ENCODE measurements at regions not wholly inside any gene's neighbourhood (a gene's known extent, or its start where the extent isn't known, plus 50 kb on each side); places are given as distances from the start of the nearest gene placed in this dataset.

DNA sequence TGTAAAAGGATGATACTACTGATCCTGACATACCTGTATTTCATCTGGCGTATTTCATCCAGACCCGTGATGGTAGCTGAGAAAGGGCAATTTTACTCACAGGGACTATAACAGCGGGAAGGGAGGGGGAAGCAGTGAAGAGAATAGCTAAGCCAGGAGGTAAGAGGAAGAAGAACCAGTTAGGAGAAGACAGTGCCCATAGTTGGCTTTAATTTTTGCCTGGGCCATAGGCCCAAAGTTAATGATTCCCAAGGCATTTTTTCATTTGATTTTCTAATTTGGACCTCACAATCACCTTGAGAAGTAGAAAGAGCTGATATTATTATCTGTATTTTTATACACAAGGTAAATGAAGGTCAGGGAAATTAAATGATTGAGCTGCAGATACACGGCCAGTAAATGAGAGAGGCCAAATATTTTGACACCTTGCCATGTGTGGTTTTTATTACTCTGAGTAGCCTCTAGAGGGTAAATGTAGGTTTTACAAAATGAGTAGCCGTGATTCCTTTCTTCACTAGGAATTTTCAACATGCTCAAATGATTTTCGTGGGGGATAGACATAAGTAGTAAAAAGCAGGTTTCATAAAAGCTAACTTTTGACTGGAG, 382.2 kb downstream of the FUT8 start:
- DNase-seq: no peak

DNA sequence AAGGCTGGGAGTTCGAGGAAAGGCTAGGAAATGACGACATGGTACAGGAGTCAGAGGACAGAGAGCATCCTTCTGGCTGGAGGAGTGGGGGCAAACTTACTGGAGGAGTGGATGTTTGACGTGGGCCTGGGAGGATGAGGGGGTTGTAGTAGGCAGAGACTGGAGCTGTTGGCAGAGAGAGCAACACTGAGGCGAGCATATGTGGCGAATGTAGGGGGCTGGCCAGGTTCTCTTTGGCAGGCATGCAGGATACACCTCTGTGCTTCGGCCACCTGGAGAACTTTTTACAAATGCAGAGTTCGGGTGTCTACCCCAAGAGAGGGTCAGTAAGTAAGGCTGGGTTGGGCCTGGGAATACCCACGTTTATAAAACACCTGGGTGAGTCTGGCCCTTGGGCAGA, 385.7 kb downstream of the FUT8 start:
- DNase-seq: no peak

DNA sequence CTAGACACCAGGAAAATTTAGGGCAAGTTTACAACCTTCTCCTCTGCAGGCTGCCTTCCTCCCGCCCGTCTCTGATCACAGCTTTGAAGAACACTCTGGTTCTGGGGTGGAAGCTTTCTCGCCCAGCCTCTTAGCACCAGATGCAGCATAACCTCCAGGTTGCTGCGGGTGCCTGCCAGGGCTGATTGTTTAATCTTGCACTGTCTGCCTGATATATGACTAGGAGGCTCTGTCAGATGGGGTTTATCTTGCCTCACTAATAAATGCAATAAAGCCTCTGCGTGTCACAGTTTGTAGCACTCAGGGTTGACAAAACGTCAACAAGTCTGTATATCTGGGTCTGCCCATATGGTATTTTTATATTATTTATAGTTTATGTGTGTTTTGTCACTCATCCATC, 388.2 kb downstream of the FUT8 start:
- DNase-seq: no peak

DNA sequence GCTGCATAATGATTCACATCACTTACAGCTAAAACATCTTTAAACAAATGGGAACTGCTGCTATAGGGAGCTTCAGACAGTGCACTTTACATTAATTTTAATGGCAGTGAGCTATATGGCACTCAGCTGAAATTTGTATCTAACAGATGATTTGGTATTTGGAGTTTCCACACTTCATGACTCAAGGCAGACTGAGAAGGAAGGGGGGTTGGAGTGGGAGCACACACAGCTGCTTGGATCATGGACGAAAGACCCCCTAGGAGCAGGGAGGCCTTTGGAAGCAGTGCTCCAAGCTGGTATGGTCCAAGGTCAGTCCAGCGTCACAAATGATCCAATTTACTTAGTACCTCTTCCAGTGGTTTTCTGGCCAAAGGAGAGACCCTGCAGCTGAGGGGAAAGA, 389.7 kb downstream of the FUT8 start:
- DNase-seq: no peak

DNA sequence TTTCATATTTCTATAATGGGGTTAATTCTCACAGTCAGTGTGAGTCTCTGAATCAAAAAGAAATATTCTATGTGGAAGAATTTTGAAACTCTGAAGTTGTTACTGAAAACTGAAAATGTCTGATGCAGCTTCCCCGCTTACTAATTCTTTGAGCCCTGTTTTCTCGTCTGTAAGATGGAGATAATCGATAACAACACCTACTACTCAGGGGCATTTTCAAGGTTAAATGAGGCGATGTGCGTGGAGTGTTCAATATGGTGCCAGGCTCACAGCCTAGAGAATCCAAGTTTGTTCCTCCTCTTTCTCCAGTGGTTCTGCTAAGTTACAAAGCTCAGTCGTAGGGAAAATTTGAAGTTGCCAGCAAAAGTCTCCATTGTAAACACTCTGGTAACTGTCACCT, 391.4 kb downstream of the FUT8 start:
- DNase-seq: no peak

DNA sequence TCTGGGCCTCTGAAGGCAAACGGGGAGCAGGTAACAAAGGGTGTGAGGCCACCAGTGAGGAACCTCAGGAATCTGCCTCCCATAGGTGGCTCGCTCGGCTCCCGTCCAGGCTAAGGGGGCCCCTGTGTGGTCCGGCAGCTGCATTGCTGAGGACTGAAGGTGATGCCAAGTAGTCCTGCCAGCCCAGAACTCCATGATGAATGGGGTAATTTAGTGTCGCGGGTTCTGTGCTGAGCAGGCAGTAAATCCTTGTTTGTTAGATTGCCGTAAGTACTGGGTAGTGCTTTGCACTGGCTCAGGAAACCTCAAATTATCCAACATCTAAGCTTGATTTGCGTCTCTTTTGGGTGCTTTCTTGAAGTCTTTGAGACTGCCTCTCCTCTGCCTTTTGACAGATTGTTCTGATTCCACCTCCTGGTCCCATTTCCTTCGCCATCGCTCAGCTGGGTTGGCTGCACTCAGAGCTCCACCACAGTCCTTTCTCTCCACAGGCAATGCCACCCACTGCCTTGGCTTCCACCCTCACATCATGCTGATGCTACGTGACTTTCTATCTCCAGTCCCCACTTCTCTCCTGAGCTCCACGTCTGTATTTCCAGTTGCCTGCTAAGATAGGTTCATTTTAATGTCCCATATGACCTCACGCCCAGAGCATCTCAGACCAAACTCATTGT, 392.0 kb downstream of the FUT8 start:
- peak in 17 of 58 donors; percentile 1 to 35 (median 9) for DNase-seq

DNA sequence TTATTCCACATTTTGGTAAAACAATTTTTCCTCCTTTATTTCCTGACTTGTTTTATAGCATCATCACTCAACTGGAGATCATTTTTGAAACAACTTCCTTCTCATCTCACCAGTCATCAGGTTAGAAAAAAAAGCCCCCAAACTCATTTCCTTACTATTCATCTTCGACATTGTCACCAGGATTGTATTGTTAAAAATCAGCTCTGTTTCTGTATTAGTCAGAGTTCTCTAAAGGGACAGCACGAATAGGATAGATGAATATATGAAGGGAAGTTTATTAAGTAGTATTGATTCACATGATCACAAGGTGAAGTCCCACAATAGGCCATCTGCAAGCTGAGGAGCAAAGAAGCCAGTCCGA, 392.6 kb downstream of the FUT8 start:
- DNase-seq: no peak

DNA sequence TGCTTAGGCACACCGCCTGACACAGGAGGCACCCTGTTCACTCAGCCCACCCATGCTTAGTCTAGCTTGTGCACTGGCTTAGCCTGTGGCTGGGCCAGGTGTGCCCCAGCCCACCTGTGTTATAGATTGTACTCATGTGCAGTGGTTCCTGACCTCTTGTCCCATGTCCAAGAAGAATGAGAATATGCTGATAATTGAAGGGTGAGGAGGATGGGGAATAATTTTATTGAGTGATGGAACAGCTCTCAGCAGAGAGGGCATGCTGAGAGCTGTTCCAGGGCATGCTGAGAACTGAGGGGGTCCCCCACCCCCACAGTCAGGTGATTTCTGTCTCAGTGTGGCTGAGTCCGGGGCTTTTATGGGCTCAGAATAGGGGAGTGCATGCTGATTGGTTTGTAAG, 395.9 kb downstream of the FUT8 start:
- DNase-seq: no peak

DNA sequence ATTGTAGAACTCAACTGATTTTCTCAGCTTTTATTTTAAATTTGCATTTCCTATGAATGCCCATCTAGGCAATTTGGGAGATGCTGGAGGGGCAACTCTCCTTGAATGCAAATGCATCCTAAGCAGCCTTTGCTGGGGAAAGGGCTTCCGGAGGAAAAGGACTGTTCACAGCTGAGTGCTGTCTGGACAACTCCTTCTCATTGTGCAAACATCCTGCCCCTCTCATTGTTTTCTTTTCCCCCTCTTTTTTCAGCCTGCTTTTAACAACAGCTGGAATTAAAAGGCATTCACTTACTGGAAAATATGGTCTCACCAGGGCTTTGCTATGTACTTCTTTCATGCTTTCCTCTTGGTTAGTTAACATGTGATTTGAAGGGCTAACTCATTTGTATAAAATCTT, 397.8 kb downstream of the FUT8 start:
- no peak for DNase-seq

DNA sequence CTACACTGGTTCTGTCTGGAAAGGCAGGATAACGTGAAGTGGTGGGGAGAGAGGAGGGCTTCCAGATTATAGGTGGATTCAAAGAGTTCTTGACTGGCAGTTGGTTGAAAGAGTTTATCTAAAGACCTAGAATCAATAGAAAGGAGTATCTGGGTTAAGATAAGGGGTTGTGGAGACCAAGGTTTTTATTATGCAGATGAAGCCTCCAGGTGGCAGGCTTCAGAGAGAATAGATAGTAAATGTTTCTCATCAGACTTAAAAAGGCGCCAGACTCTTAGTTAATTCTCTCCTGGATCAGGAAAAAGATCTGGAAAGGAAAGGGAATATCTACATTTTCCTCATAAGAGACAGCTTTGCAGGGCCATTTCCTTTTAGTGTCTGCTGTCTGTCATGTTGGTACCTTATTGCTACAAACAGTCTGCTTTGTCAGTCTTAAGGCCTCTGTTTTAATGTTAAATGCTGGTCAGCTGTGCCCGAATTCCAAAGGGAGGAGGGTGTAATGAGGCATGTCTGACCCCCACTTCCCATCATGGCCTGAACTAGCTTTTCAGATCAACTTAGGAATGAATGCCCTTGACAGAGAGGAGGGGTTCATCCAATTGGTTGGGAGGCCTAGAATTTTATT, 401.3 kb downstream of the FUT8 start:
- DNase-seq: no peak

DNA sequence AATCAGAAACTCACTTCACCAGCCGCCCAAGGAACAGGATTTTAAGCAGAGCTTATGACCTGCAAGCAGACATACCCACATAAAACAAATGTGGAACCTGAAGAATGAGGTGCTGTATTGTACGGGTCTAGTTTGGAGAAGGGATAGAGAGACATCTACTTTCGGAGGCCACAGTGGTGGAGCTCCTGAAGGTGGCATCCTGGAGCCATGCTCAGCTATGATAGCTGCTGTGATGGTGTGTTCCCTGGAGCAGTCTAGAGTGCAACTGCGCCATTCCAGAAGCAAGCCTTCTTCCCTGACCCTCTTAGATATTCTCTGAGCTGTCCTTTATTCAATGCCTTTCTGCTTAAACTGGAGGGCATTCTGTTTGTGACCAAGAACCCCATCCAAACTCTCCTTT, 402.6 kb downstream of the FUT8 start:
- no peak for DNase-seq

DNA sequence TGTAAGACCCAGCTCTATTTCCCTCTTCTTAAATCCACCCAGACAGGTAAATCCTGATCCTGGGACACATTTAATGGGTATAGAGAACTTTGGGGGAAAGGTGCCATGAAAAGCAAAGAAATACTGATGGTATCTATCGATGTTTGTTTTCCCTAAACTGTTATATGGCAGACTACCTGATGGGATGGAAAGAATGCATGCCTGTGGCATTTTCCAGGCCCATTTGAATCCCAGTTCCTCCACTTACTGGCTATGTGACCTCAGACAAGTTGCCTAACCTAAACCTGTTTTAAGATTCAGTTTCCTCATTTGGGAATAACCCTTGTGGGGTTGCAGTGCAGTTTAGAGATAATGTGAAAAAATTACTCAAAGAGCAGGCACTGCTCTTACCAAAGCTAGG, 404.5 kb downstream of the FUT8 start:
- DNase-seq: no peak

DNA sequence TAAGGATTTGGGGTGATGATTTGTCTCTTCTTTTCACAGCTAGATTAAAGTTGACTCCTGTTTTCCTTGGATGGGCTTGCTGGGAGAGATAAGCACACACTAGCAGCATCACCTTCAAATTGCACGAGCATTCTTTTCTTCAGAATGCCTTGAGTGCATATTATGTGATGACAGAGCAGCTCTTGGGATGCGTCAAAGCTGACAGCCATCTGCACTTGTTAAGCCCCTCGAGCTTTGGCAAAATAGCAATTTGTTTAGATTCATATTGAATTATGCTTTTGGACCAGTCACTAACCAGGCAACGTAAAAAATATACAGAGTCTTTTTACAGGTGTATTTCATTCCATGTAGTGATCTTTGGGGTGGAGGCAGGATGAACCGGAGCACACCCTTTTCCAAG, 407.0 kb downstream of the FUT8 start:
- DNase-seq: no peak

DNA sequence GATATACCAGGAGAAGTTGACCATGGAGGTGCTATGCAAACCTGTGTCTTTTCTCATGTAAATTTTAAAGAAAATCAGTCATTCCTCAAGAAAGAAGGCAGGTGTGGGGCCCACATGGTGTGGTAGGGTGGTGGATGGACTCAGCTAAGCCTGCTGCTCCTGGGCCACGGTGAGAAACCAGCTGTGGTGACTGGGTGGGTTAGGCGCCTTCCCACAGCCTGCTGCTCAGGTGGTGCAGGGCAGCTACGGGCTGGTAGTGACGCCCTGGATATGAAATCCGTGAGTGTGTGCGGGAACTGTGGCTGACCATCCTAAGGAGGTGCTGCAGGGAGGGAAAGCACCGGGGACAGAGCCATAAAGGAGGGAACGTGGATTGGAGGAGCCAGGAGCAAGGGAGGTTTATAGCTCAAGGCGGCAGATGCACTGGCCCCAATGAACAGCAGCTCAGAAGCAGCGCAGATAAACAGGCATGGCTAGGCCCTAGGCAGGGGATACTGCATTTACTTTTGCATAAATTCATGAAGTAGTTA, 408.8 kb downstream of the FUT8 start:
- DNase-seq: no peak

DNA sequence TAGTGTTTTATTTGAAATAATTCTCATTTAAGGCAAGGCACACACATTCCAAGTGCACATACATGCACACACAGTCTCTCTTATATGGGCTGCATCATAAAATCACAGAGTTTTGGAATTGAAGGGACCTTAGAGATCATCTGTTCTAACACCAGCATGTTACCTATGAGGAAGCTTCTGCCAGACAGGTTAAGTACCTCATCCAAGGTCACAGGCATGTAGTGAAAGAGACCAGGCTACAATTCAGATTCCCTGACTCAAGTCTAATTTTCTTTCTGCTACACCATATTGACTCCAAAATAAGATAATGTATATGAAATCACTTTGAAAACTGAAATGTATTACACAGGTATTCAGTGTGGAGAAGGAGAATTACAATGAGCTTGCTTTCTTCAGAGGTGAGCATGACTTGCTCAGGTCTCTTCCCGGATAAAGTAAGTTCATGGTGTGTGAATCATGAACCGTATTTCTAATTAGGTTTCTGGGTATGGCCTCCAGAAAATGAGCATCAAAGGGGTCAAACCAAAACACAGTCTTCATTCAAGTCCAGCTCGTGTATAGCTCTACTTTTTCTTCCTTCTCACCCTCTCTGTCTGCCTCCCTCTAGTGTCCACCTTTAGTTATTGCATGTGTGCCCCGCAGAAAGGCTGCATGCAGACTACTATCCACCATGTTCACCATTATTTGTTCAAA, 411.9 kb downstream of the FUT8 start:
- peak in 30 of 58 donors; percentile 1 to 65 (median 12) for DNase-seq

DNA sequence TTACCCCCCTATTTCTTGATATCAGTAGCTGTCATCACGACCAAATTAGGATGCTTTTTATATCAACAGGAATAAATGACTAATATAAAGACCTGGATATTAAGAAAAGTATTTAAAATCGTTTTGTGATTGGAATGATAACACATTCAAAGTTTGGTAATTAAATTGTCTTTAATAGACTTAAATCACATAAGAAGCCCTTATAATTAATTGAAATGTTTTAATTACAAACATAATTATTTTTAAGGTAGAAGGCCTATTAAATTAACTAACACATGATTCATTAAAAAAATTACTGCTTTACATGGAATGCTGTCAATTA, 412.4 kb downstream of the FUT8 start:
- no peak for DNase-seq

DNA sequence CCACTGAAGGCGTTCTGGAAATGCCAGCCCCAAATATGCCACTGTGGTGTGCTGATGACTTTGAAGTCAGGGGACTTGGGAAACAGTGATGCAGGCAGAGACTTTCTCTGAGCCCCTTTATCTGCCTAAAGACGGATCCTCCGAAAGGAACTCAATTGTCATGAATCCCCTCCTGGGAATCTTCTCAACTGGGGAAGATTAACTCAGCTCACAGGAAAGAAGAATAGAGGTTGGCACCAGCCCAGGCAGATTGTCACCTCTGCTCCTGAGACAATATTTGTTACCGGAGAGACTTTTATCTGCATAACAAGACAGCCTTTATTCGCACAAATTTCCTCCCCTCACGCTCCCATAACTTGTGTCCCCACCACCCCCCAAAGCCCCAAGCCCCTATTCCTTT, 414.4 kb downstream of the FUT8 start:
- DNase-seq: no peak

DNA sequence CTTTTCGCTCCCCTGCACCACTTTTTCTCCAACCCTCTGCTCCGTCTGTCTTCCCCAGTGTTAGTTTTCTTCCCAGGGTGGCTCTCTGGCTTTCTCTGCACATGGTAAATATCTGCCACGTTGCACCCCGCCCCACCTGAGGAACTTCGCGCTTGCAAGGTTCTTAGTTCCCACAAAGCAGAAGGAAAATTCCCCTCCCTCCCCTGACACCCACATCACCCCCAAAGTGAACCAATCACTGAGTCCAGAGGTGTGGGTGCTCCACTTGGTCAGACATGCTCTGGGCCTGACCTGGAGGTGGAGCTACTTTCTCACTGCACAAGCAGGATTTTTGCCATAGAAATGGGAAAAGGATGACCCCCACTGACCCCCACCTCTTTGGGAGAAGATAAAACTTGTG, 415.0 kb downstream of the FUT8 start:
- DNase-seq: no peak

DNA sequence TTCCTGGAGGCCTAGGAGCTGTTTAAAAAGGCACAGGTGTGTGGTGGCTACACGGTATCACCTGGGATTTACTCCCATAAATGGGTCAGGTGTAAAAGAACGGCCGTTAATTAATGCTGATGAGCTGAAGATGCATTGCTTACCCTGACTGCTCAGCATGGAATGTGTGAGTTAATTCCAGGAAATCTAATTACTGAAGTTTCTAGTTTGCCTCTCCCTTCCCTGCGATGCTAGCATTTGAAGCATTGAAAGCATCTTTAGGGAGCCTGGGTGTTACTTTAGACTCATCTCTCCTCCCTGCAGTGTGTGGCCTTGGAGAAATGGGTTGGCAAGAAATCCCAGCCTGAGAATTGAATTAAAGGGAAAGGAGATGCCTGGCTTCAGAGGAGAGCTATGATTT, 415.9 kb downstream of the FUT8 start:
- DNase-seq: no peak

DNA sequence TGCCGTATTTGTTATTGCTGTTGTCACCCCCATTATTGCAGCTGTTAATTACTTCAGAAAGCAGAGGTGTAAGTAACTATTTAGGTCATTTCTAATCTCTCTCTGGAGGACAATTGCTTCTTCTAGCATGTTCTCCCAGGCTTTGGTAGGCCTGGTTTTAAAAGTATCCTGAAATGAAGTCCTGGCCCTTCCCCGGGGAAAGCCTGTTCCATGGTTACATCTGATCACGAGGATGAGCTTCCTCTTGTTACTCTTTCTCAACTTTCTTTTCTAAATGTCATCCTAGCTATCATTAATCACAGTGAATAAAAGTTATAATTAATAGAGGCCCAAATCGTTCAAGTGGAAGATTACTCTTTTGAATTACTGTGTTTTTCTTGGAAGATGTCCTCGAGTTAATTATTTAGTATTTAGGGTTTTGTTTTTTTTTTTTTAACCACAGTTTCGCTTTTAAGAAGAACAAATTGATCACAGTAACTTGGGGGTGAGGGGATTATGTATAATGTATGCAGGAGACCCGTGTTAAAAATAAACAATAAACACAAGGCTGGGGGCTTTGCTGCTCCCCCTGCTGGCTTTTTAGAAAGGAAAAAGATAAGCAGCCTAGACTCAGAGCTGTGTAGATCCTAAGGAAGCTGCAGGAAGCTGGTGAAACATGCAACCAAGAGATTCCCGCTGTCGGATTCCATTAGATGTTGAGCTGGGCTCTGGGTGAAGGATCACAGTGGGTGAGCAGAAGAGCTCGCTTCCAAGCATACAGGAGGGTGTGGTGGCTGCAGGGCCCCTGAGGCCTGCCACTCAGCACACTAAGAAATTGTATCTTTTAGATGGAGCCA, 420.1 kb downstream of the FUT8 start:
- DNase-seq: no peak

DNA sequence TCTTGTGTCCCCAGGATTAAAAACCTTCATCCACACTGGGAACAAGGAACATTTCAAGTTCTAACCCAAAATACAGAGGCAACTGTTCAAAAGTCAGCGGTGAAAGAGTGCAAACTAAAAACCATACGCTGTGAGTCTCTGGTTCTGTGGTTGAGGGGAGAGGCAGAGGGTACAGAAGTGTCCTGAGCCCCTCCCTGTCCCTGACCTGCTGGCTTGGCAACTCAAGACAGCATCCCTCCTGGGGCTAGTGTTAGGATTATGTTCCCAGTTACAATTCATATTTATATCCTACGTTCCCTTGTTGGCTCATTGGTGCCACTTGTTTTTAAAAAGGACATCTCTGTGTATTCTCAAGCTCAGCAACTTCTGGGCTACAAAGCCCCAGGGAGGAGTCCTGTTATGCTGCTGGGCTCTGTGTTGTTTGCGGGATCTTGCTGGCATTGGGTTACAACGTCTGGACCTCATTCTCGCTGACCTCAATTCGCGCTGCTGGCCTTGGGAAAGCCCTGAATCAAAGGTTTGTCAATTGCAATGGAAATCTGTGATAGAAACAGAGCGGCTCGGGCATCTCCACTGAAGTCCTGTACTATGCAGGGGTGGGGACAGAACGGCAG, 420.8 kb downstream of the FUT8 start:
- DNase-seq: peak in 3 of 58 donors; percentile 4 to 24 (median 11)

All from anterior cingulate cortex (tissue), 58 donors.